SK-N-MC (cell line): ENCODE measurements at regions not wholly inside any gene's neighbourhood (a gene's known extent, or its start where the extent isn't known, plus 50 kb on each side); places are given as distances from the start of the nearest gene placed in this dataset.

Experiments
- EZH2 ChIP-seq: fragments of 200-600 bp; sonication (generic); IDR thresholded peaks from one replicate; pipeline ENCODE4 v1.6.1; 2017; ENCODE audit warnings: antibody characterized with exemption
- POLR2AphosphoS5 ChIP-seq: IDR thresholded peaks from 2 replicates; pipeline ENCODE4 v1.6.1; 2012; ENCODE audit warnings: mild to moderate bottlenecking, low read depth, low read length, borderline replicate concordance

GRCh38 chr5:18560602-18561001 is 926.3 kb downstream of the TAF11L14 start:
- TF ChIP-seq POLR2AphosphoS5 (no peak), EZH2 (no peak)
